Gastroesophageal sphincter (tissue), 4 donors: ENCODE measurements at regions not wholly inside any gene's neighbourhood (a gene's known extent, or its start where the extent isn't known, plus 50 kb on each side); places are given as distances from the start of the nearest gene placed in this dataset.

Source experiments
- ATAC-seq: fragments of 150-250 bp; one replicate; pipeline ENCODE4 v1.9.1; 2016; ENCODE audit warnings: mild to moderate bottlenecking, moderate library complexity
- H3K27ac ChIP-seq, 4 donors: fragments of 200-600 bp; sonication (generic) in 3 of 4; 1 replicate in 3 of 4; 2 replicates in 1 of 4; pipeline ENCODE4 v1.5.1; 2016 to 2019
- H3K27me3 ChIP-seq: fragments of 200-600 bp; sonication (generic); one replicate; pipeline ENCODE4 v1.5.1; 2019
- H3K36me3 ChIP-seq, 2 donors: fragments of 200-600 bp; sonication (generic); one replicate each; pipeline ENCODE4 v1.5.1; 2019; ENCODE audit warnings: control low read depth in 1 of 2
- H3K4me1 ChIP-seq, 3 donors: fragments of 200-600 bp; sonication (generic); 1 replicate in 2 of 3; 2 replicates in 1 of 3; pipeline ENCODE4 v1.5.1; 2016 to 2019; ENCODE audit warnings: control low read depth in 2 of 3
- H3K4me3 ChIP-seq, 2 donors: fragments of 200-600 bp; sonication (generic); one replicate each; pipeline ENCODE4 v1.5.1; 2019; ENCODE audit warnings: mild to moderate bottlenecking in 1 of 2, moderate library complexity in 1 of 2
- H3K9me3 ChIP-seq, 3 donors: fragments of 200-600 bp; sonication (generic); one replicate each; pipeline ENCODE4 v1.5.1; 2017 to 2019; ENCODE audit warnings: control low read depth in 2 of 3
- CTCF ChIP-seq, 4 experiments: fragments of 200-600 bp in 2 of 4; fragments of 450-650 bp in 2 of 4; sonication (generic) in 1 of 4; IDR thresholded peaks; one replicate each; pipeline ENCODE4 v1.5.1; 2017 to 2019; ENCODE audit warnings: antibody characterized with exemption in 4 of 4, mild to moderate bottlenecking in 2 of 4, moderate library complexity in 2 of 4
- EP300 ChIP-seq: sonication (generic); formaldehyde crosslinking; IDR thresholded peaks from one replicate; pipeline ENCODE4 v1.6.1; 2017; ENCODE audit warnings: antibody characterized with exemption, mild to moderate bottlenecking
- POLR2A ChIP-seq, 2 donors: fragments of 450-650 bp; IDR thresholded peaks; one replicate each; pipeline ENCODE4 v1.6.1; 2017; ENCODE audit warnings: antibody characterized with exemption in 2 of 2, mild to moderate bottlenecking in 2 of 2, moderate library complexity in 1 of 2
- POLR2AphosphoS5 ChIP-seq: sonication (generic); formaldehyde crosslinking; IDR thresholded peaks from one replicate; pipeline ENCODE4 v1.6.1; 2017; ENCODE audit warnings: antibody characterized with exemption
- WGBS, 2 donors: methylation state at CpG; one replicate each; pipeline ENCODE4 v1.1.5; 2018; ENCODE audit warnings: low coverage in 1 of 2; 5-methylcytosine and 5-hydroxymethylcytosine counted together

GRCh38 chr3:88408935-88409334 lies 259.2 kb downstream of the C3orf38 start:
- 78 to 80% methylated on average over 4 to 5 of the region's 5 CpGs for WGBS, 2 donors
- Histone ChIP-seq H3K4me3 (no peak overlapping the region), H3K27me3 (no peaks in the 10 kb centered on the region), H3K36me3 (no peaks in the 10 kb centered on the region), H3K9me3 (no peaks in the 10 kb centered on the region), H3K27ac (no peak overlapping the region), H3K4me1 (no peaks in the 10 kb centered on the region)
- TF ChIP-seq POLR2A (IDR thresholded peaks at IDR 0.05), result no peak
- TF ChIP-seq CTCF (IDR thresholded peaks at IDR 0.05), result no peak
- no peak for TF ChIP-seq EP300
- TF ChIP-seq POLR2AphosphoS5, result no peak
- no peak for ATAC-seq

GRCh38 chr3:88410259-88410658 lies 260.5 kb downstream of the C3orf38 start:
- Histone ChIP-seq H3K27me3 (no peaks in the 10 kb centered on the region), H3K9me3 (no peaks in the 10 kb centered on the region), H3K4me3 (no peak overlapping the region), H3K4me1 (no peaks in the 10 kb centered on the region), H3K36me3 (no peaks in the 10 kb centered on the region), H3K27ac (no peak overlapping the region)
- 27 to 31% methylated on average over 3 of the region's 3 CpGs for WGBS, 2 donors
- ATAC-seq, result no peak
- no peak for TF ChIP-seq CTCF (IDR thresholded peaks at IDR 0.05)
- TF ChIP-seq POLR2A (IDR thresholded peaks at IDR 0.05), result no peak
- no peak for TF ChIP-seq POLR2AphosphoS5
- TF ChIP-seq EP300, result no peak

GRCh38 chr3:88412346-88412745 lies 262.6 kb downstream of the C3orf38 start:
- Histone ChIP-seq H3K9me3 (no peaks in the 10 kb centered on the region), H3K27me3 (no peaks in the 10 kb centered on the region), H3K4me1 (no peaks in the 10 kb centered on the region), H3K4me3 (no peak overlapping the region), H3K27ac (no peak overlapping the region), H3K36me3 (no peaks in the 10 kb centered on the region)
- no peak for ATAC-seq
- WGBS, 2 donors, result 67 to 75% methylated on average over 1 of the region's 1 CpG
- TF ChIP-seq POLR2AphosphoS5, result no peak
- no peak for TF ChIP-seq EP300

GRCh38 chr3:88416436-88416835 lies 266.7 kb downstream of the C3orf38 start:
- no peaks in the 10 kb centered on the region for H3K27me3 ChIP-seq
- 75 to 87% methylated on average over 2 of the region's 2 CpGs for WGBS, 2 donors
- no peak overlapping the region for H3K27ac ChIP-seq
- H3K36me3 ChIP-seq, result no peaks in the 10 kb centered on the region
- no peak overlapping the region for H3K4me3 ChIP-seq
- no peaks in the 10 kb centered on the region for H3K9me3 ChIP-seq
- H3K4me1 ChIP-seq, result no peaks in the 10 kb centered on the region
- ATAC-seq, result no peak
- TF ChIP-seq POLR2AphosphoS5 (no peak), POLR2A (IDR thresholded peaks at IDR 0.05) (no peak), EP300 (no peak), CTCF (IDR thresholded peaks at IDR 0.05) (no peak)

- Histone ChIP-seq H3K36me3 (no peaks in the 10 kb centered on the region), H3K9me3 (no peaks in the 10 kb centered on the region), H3K27me3 (no peaks in the 10 kb centered on the region), H3K4me3 (no peak overlapping the region), H3K4me1 (no peaks in the 10 kb centered on the region), H3K27ac (no peak overlapping the region)
- ATAC-seq, result no peak
- 87 to 93% methylated on average over 6 of the region's 6 CpGs for WGBS, 2 donors
- TF ChIP-seq EP300 (no peak), CTCF (IDR thresholded peaks at IDR 0.05) (no peak), POLR2A (IDR thresholded peaks at IDR 0.05) (no peak), POLR2AphosphoS5 (no peak)
These were observed 268.5 kb downstream of the C3orf38 start for GRCh38 chr3:88418219-88418618.

- H3K36me3 ChIP-seq, result no peaks in the 10 kb centered on the region
- no peak overlapping the region for H3K27ac ChIP-seq
- no peaks in the 10 kb centered on the region for H3K9me3 ChIP-seq
- no peaks in the 10 kb centered on the region for H3K4me1 ChIP-seq
- no peak overlapping the region for H3K4me3 ChIP-seq
- no peak for ATAC-seq
- no peak for TF ChIP-seq POLR2AphosphoS5
- no peak for TF ChIP-seq EP300
- TF ChIP-seq CTCF (IDR thresholded peaks at IDR 0.05), result no peak
- no peak for TF ChIP-seq POLR2A (IDR thresholded peaks at IDR 0.05)
- 31 to 32% methylated on average over 2 of the region's 2 CpGs for WGBS, 2 donors
- no peaks in the 10 kb centered on the region for H3K27me3 ChIP-seq
These were observed 283.8 kb downstream of the C3orf38 start for GRCh38 chr3:88433568-88433967.
